HCT116 (cell line): ENCODE measurements at regions not wholly inside any gene's neighbourhood (a gene's known extent, or its start where the extent isn't known, plus 50 kb on each side); places are given as distances from the start of the nearest gene placed in this dataset.

Experiments
- ATAC-seq: fragments of 200-7000 bp; cut with Tn5 transposase; 2 replicates; pipeline ENCODE4 v1.9.1; 2020; ENCODE audit warnings: mild to moderate bottlenecking, moderate library complexity
- BruUV-seq: library from RNA; stranded (reverse); fragments of 400-500 nt; replicated peaks from 2 replicates; lab custom pipeline; 2021; lab: Mats Ljungman, UMichigan
- CTCF ChIA-PET: fragments of 300-600 bp; sonication (Branson Sonifier 250); formaldehyde crosslinking; loops from one replicate; lab custom pipeline; 2021; ENCODE audit warnings: antibody characterized with exemption; lab: Charles Lee
- POLR2A ChIA-PET: fragments of 300-600, 350-600 bp; sonication (Branson Sonifier 250); formaldehyde crosslinking; loops from one replicate; lab custom pipeline; 2021; ENCODE audit warnings: antibody characterized with exemption; lab: Charles Lee
- RAD21 ChIA-PET, 2 experiments: fragments of 300-600 bp; sonication (Branson Sonifier 250); formaldehyde crosslinking; loops; one replicate each; lab custom pipeline; 2023; ENCODE audit warnings: low total read pairs in 2 of 2; ENCODE audit not compliant: uncharacterized antibody in 2 of 2, unreplicated experiment in 2 of 2, low non-redundant PET in 1 of 2; lab: Charles Lee
- DNase-seq: peaks from one replicate; pipeline ENCODE4 v3.0.0-alpha.2; 2010; ENCODE audit warnings: low read depth, low spot score
- H2AFZ ChIP-seq: fragments of 200-600 bp; shearing (Covaris generic), sonication (generic); 2 replicates; pipeline ENCODE4 v1.6.1; 2017; ENCODE audit warnings: low read depth, mixed run types, mixed read lengths, antibody characterized with exemption, low read length; ENCODE audit not compliant: poor library complexity, severe bottlenecking
- H3K27ac ChIP-seq: 2 replicates; pipeline ENCODE4 v1.5.1; 2012; ENCODE audit warnings: low read depth, low read length
- H3K27me3 ChIP-seq: fragments of 200-600 bp; sonication (generic); 2 replicates; pipeline ENCODE4 v1.6.1; 2016; ENCODE audit warnings: mixed run types, low read length, mixed read lengths; ENCODE audit not compliant: insufficient read depth
- H3K36me3 ChIP-seq, 2 experiments: fragments of 200-500 bp in 1 of 2; fragments of 200-600 bp in 1 of 2; sonication (Bioruptor generic) in 1 of 2; sonication (generic) in 1 of 2; 2 replicates each; pipeline versions ENCODE4 v1.5.1 to v1.6.1; 2014 to 2016; ENCODE audit warnings: low read length in 2 of 2, inconsistent platforms in 1 of 2, mixed read lengths in 1 of 2, mixed run types in 1 of 2; ENCODE audit not compliant: insufficient read depth in 2 of 2, control insufficient read depth in 1 of 2
- H3K4me1 ChIP-seq, 2 experiments: fragments of 200-600 bp in 1 of 2; sonication (generic) in 1 of 2; 2 replicates each; pipeline versions ENCODE4 v1.5.1 to v1.6.1; 2012 to 2017; ENCODE audit warnings: low read length in 2 of 2, inconsistent platforms in 1 of 2, mild to moderate bottlenecking in 1 of 2, mixed read lengths in 1 of 2, mixed run types in 1 of 2, moderate library complexity in 1 of 2; ENCODE audit not compliant: insufficient read depth in 2 of 2, control insufficient read depth in 1 of 2
- H3K4me2 ChIP-seq: fragments of 200-600 bp; sonication (generic); 2 replicates; pipeline ENCODE4 v1.6.1; 2017; ENCODE audit warnings: mixed run types, low read length, mixed read lengths
- H3K4me3 ChIP-seq, 2 experiments: fragments of 200-600 bp in 1 of 2; sonication (generic) in 1 of 2; replicated peaks in 1 of 2; 2 replicates each; pipeline ENCODE4 v1.5.1; 2011 to 2016; ENCODE audit warnings: low read length in 2 of 2, control low read depth in 1 of 2, low read depth in 1 of 2, mild to moderate bottlenecking in 1 of 2, mixed read lengths in 1 of 2, mixed run types in 1 of 2
- H3K79me2 ChIP-seq: fragments of 200-600 bp; sonication (generic); 2 replicates; pipeline ENCODE4 v1.6.1; 2017; ENCODE audit warnings: mild to moderate bottlenecking, mixed run types, low read length, moderate library complexity, mixed read lengths; ENCODE audit not compliant: insufficient read depth
- H3K9ac ChIP-seq: fragments of 200-600 bp; sonication (generic); 2 replicates; pipeline ENCODE4 v1.6.1; 2016; ENCODE audit warnings: low read length, mixed read lengths
- H3K9me2 ChIP-seq: fragments of 200-600 bp; sonication (generic), shearing (Covaris generic); 2 replicates; pipeline ENCODE4 v1.6.1; 2017; ENCODE audit warnings: mixed run types, mild to moderate bottlenecking, moderate library complexity; ENCODE audit not compliant: insufficient read depth
- H3K9me3 ChIP-seq, 2 experiments: fragments of 200-500 bp in 1 of 2; fragments of 200-600 bp in 1 of 2; sonication (Bioruptor generic) in 1 of 2; sonication (generic) in 1 of 2; 2 replicates each; pipeline ENCODE4 v1.6.1; 2014 to 2017; ENCODE audit warnings: low read length in 2 of 2, mixed read lengths in 2 of 2, inconsistent platforms in 1 of 2, low read depth in 1 of 2, mild to moderate bottlenecking in 1 of 2, mixed run types in 1 of 2, moderate library complexity in 1 of 2; ENCODE audit not compliant: control insufficient read depth in 1 of 2, insufficient read depth in 1 of 2
- H4K20me1 ChIP-seq: fragments of 200-600 bp; sonication (generic), shearing (Covaris generic); 2 replicates; pipeline ENCODE4 v1.6.1; 2017; ENCODE audit warnings: mixed run types, mild to moderate bottlenecking, moderate library complexity; ENCODE audit not compliant: insufficient read depth
- CBX3 ChIP-seq: IDR thresholded peaks from 2 replicates; pipeline ENCODE4 v1.6.1; 2012; ENCODE audit warnings: low read depth
- CEBPB ChIP-seq: IDR thresholded peaks from 2 replicates; pipeline ENCODE4 v1.6.1; 2012; ENCODE audit warnings: low read depth
- EGR1 ChIP-seq: IDR thresholded peaks from 2 replicates; pipeline ENCODE4 v1.6.1; 2012; ENCODE audit warnings: low read depth
- ELF1 ChIP-seq: IDR thresholded peaks from 2 replicates; pipeline ENCODE4 v1.6.1; 2012; ENCODE audit warnings: low read depth, borderline replicate concordance
- EZH2 ChIP-seq: fragments of 200-600 bp; sonication (generic); IDR thresholded peaks from 2 replicates; pipeline ENCODE4 v1.6.1; 2017; ENCODE audit warnings: antibody characterized with exemption, mixed run types
- EZH2phosphoT487 ChIP-seq: fragments of 200-600 bp; IDR thresholded peaks from 2 replicates; pipeline ENCODE4 v1.6.1; 2018; ENCODE audit warnings: antibody characterized with exemption, borderline replicate concordance
- FOSL1 ChIP-seq: IDR thresholded peaks from 2 replicates; pipeline ENCODE4 v1.6.1; 2012; ENCODE audit warnings: low read depth
- JUND ChIP-seq: IDR thresholded peaks from 2 replicates; pipeline ENCODE4 v1.6.1; 2012
- POLR2A ChIP-seq: IDR thresholded peaks from 2 replicates; pipeline ENCODE4 v1.7.0; 2011; ENCODE audit warnings: borderline replicate concordance; ENCODE audit not compliant: insufficient read depth, insufficient read length; ENCODE audit errors: extremely low read depth
- RAD21 ChIP-seq: IDR thresholded peaks from 2 replicates; pipeline ENCODE4 v1.6.1; 2012; ENCODE audit warnings: low read depth, mild to moderate bottlenecking
- SP1 ChIP-seq: IDR thresholded peaks from 2 replicates; pipeline ENCODE4 v1.6.1; 2012; ENCODE audit warnings: low read depth
- SRF ChIP-seq: IDR thresholded peaks from 2 replicates; pipeline ENCODE4 v1.6.1; 2012; ENCODE audit warnings: low read depth
- TCF7L2 ChIP-seq: IDR thresholded peaks from 2 replicates; pipeline ENCODE4 v1.7.0; 2011; ENCODE audit warnings: borderline replicate concordance, inconsistent platforms; ENCODE audit not compliant: insufficient read depth, insufficient read length; ENCODE audit errors: extremely low read depth
- ZFX ChIP-seq: fragments of 450-650 bp; IDR thresholded peaks from 2 replicates; pipeline ENCODE4 v1.6.1; 2017
- intact Hi-C: fragments of 100-400 bp; cut with micrococcal nuclease; formaldehyde crosslinking; loops from 2 replicates; pipeline ENCODE4 v1.10.0; 2022
- TF ChIP-seq, protein P1 (sequence below): IDR thresholded peaks from 2 replicates; pipeline ENCODE4 v1.6.1; 2012
- TF ChIP-seq, protein P2 (sequence below): IDR thresholded peaks from 2 replicates; pipeline ENCODE4 v1.6.1; 2012
- TF ChIP-seq, protein P3 (sequence below): IDR thresholded peaks from 2 replicates; pipeline ENCODE4 v1.6.1; 2012; ENCODE audit warnings: low read depth
- TF ChIP-seq, protein P4 (sequence below), 3 experiments: fragments of 200-600 bp in 1 of 3; sonication (generic) in 1 of 3; IDR thresholded peaks in 2 of 3; conservative IDR thresholded peaks in 1 of 3; 2 replicates each; pipeline ENCODE4 v1.5.1; 2012 to 2017; ENCODE audit warnings: low read depth in 2 of 3, low read length in 2 of 3, antibody characterized with exemption in 1 of 3, borderline replicate concordance in 1 of 3, control low read depth in 1 of 3, mild to moderate bottlenecking in 1 of 3, mixed read lengths in 1 of 3, mixed run types in 1 of 3, moderate library complexity in 1 of 3; ENCODE audit not compliant: insufficient read depth in 1 of 3
- TF ChIP-seq, protein P5 (sequence below): IDR thresholded peaks from 2 replicates; pipeline ENCODE4 v1.6.1; 2011; ENCODE audit warnings: mild to moderate bottlenecking, low read length, moderate library complexity; ENCODE audit not compliant: insufficient replicate concordance; ENCODE audit errors: extremely low read depth

DNA sequence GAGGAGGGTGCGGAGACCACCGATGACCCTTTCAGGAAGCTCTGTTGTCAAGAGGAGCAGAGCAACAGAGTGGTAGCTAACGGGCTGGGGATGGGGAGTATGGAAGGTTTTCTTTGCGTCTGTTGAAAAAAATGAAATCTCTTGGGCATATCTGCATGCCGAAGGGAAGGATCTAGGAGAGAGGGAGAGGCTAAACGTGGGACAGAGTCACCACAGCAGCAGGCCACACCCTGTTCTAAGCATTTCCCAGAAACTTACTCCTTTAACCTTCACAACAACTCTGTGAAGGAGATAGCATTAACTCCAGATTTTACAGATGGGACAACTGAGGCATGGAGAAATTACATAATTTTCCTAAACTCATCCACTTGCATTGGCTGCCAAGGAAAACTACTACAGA lies 71.8 kb upstream of the EXOC1L start:
- Histone ChIP-seq H3K4me2 (no peak overlapping the region), H3K4me3 (no peak overlapping the region), H4K20me1 (no peaks in the 10 kb centered on the region), H3K9me3 (no peaks in the 10 kb centered on the region), H3K4me1 (no peaks in the 10 kb centered on the region), H3K9ac (no peak overlapping the region), H3K27ac (no peak overlapping the region), H2AFZ (no peak overlapping the region), H3K36me3 (no peaks in the 10 kb centered on the region), H3K79me2 (no peaks in the 10 kb centered on the region), H3K27me3 (no peaks in the 10 kb centered on the region), H3K9me2 (no peaks in the 10 kb centered on the region)
- ChIA-PET CTCF (no interaction called here), RAD21 (no interaction called here), POLR2A (no interaction called here)
- DNase-seq (no peak), ATAC-seq (no peak)
- TF ChIP-seq, protein P1, sequence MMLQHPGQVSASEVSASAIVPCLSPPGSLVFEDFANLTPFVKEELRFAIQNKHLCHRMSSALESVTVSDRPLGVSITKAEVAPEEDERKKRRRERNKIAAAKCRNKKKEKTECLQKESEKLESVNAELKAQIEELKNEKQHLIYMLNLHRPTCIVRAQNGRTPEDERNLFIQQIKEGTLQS = no peak
- TF ChIP-seq SRF = no peak
- TF ChIP-seq FOSL1 = no peak
- no peak for TF ChIP-seq POLR2A
- no peak for TF ChIP-seq RAD21
- no peak for TF ChIP-seq TCF7L2
- no peak for TF ChIP-seq ZFX
- TF ChIP-seq, protein P2, sequence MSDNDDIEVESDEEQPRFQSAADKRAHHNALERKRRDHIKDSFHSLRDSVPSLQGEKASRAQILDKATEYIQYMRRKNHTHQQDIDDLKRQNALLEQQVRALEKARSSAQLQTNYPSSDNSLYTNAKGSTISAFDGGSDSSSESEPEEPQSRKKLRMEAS = no peak
- no peak for TF ChIP-seq SP1
- TF ChIP-seq, protein P3, sequence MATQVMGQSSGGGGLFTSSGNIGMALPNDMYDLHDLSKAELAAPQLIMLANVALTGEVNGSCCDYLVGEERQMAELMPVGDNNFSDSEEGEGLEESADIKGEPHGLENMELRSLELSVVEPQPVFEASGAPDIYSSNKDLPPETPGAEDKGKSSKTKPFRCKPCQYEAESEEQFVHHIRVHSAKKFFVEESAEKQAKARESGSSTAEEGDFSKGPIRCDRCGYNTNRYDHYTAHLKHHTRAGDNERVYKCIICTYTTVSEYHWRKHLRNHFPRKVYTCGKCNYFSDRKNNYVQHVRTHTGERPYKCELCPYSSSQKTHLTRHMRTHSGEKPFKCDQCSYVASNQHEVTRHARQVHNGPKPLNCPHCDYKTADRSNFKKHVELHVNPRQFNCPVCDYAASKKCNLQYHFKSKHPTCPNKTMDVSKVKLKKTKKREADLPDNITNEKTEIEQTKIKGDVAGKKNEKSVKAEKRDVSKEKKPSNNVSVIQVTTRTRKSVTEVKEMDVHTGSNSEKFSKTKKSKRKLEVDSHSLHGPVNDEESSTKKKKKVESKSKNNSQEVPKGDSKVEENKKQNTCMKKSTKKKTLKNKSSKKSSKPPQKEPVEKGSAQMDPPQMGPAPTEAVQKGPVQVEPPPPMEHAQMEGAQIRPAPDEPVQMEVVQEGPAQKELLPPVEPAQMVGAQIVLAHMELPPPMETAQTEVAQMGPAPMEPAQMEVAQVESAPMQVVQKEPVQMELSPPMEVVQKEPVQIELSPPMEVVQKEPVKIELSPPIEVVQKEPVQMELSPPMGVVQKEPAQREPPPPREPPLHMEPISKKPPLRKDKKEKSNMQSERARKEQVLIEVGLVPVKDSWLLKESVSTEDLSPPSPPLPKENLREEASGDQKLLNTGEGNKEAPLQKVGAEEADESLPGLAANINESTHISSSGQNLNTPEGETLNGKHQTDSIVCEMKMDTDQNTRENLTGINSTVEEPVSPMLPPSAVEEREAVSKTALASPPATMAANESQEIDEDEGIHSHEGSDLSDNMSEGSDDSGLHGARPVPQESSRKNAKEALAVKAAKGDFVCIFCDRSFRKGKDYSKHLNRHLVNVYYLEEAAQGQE = no peak
- TF ChIP-seq, protein P4, sequence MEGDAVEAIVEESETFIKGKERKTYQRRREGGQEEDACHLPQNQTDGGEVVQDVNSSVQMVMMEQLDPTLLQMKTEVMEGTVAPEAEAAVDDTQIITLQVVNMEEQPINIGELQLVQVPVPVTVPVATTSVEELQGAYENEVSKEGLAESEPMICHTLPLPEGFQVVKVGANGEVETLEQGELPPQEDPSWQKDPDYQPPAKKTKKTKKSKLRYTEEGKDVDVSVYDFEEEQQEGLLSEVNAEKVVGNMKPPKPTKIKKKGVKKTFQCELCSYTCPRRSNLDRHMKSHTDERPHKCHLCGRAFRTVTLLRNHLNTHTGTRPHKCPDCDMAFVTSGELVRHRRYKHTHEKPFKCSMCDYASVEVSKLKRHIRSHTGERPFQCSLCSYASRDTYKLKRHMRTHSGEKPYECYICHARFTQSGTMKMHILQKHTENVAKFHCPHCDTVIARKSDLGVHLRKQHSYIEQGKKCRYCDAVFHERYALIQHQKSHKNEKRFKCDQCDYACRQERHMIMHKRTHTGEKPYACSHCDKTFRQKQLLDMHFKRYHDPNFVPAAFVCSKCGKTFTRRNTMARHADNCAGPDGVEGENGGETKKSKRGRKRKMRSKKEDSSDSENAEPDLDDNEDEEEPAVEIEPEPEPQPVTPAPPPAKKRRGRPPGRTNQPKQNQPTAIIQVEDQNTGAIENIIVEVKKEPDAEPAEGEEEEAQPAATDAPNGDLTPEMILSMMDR (IDR thresholded peaks at IDR 0.05 in 2 of 3, conservative IDR thresholded peaks at IDR 0.05 in 1 of 3; ENCODE audit: borderline replicate concordance in 1 of 3, insufficient read depth in 1 of 3, low read depth in 2 of 3, low read length in 2 of 3) = no peak
- no peak for TF ChIP-seq EZH2
- TF ChIP-seq EGR1 = no peak
- no peak for TF ChIP-seq ELF1
- no peak for TF ChIP-seq JUND
- TF ChIP-seq CEBPB = no peak
- TF ChIP-seq, protein P5, sequence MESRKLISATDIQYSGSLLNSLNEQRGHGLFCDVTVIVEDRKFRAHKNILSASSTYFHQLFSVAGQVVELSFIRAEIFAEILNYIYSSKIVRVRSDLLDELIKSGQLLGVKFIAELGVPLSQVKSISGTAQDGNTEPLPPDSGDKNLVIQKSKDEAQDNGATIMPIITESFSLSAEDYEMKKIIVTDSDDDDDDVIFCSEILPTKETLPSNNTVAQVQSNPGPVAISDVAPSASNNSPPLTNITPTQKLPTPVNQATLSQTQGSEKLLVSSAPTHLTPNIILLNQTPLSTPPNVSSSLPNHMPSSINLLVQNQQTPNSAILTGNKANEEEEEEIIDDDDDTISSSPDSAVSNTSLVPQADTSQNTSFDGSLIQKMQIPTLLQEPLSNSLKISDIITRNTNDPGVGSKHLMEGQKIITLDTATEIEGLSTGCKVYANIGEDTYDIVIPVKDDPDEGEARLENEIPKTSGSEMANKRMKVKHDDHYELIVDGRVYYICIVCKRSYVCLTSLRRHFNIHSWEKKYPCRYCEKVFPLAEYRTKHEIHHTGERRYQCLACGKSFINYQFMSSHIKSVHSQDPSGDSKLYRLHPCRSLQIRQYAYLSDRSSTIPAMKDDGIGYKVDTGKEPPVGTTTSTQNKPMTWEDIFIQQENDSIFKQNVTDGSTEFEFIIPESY = no peak
- no peak for TF ChIP-seq EZH2phosphoT487
- no peak for TF ChIP-seq CBX3
- no TSS peak for BruUV-seq
- intact Hi-C loops = no loop called here
